Heart right ventricle (tissue), 16 donors: ENCODE measurements at regions not wholly inside any gene's neighbourhood (a gene's known extent, or its start where the extent isn't known, plus 50 kb on each side); places are given as distances from the start of the nearest gene placed in this dataset.

Experiments
- ATAC-seq, 8 donors: fragments of 200-7000 bp; cut with Tn5 transposase; one replicate each; pipeline ENCODE4 v1.9.1; 2020; ENCODE audit warnings: mild to moderate bottlenecking in 8 of 8, moderate library complexity in 8 of 8, moderate number of reproducible peaks in 1 of 8
- DNase-seq, 2 donors: peaks; one replicate each; pipeline ENCODE4 v3.0.0-alpha.2; 2020
- H3K27ac ChIP-seq, 10 donors: fragments of 200-600 bp; sonication (generic) in 2 of 10; one replicate each; pipeline versions ENCODE4 v1.5.0 to v1.8.0; 2020 to 2022; ENCODE audit warnings: mild to moderate bottlenecking in 3 of 10
- H3K27me3 ChIP-seq, 7 donors: fragments of 200-600 bp; one replicate each; pipeline ENCODE4 v1.8.0; 2021 to 2022; ENCODE audit warnings: mild to moderate bottlenecking in 2 of 7
- H3K36me3 ChIP-seq, 9 donors: fragments of 200-600 bp; sonication (generic) in 1 of 9; one replicate each; pipeline versions ENCODE4 v1.5.0 to v1.8.0; 2020 to 2022; ENCODE audit warnings: mild to moderate bottlenecking in 2 of 9
- H3K4me1 ChIP-seq, 9 donors: fragments of 200-600 bp; sonication (generic) in 1 of 9; one replicate each; pipeline versions ENCODE4 v1.5.0 to v1.8.0; 2020 to 2022; ENCODE audit warnings: mild to moderate bottlenecking in 4 of 9
- H3K4me3 ChIP-seq, 10 donors: fragments of 200-600 bp; sonication (generic) in 2 of 10; one replicate each; pipeline versions ENCODE4 v1.5.0 to v1.8.0; 2020 to 2022; ENCODE audit warnings: mild to moderate bottlenecking in 7 of 10, moderate library complexity in 2 of 10
- H3K9me3 ChIP-seq, 11 donors: fragments of 200-600 bp in 10 of 11; sonication (generic) in 2 of 11; one replicate each; pipeline versions ENCODE4 v1.5.0 to v1.8.0; 2013 to 2022; ENCODE audit warnings: mild to moderate bottlenecking in 2 of 11, control low read depth in 1 of 11, moderate library complexity in 1 of 11
- WGBS, 2 donors: extraction: QIAGEN DNeasy Blood & Tissue Kit; methylation state at CpG; one replicate each; pipeline ENCODE4 v1.1.7; 2013; ENCODE audit warnings: inconsistent platforms in 1 of 2; 5-methylcytosine and 5-hydroxymethylcytosine counted together
- intact Hi-C, 10 donors: fragments of 100-400 bp; cut with DNase I; formaldehyde crosslinking; loops; one replicate each; pipeline versions ENCODE4 v1.11.1 to v1.14.2; 2022
- TF ChIP-seq, protein P1 (sequence below), 9 donors: fragments of 200-600 bp; sonication (generic) in 2 of 9; IDR thresholded peaks; one replicate each; pipeline versions ENCODE4 v1.5.0 to v1.8.0; 2021 to 2022; ENCODE audit warnings: antibody characterized with exemption in 9 of 9, mild to moderate bottlenecking in 5 of 9, moderate library complexity in 1 of 9
- donor health status: Arrhythmogenic right ventricular cardiomyopathy.
- donor health status: ischemic (EF 13 %, LVEDD 7.1; RV severe dilation, severe dysfunction).
- donor health status: healthy with polysubstance abuse.
- donor health status: DM: no; HTN: yes; CAD: no.
- donor health status: DM: no; HTN: no; CAD: no.
- donor health status: ischemic (EF 25% LVEDD 6.9; RV normal size, moderate dysfunction).
- donor health status: ischemic (EF 25% LVEDD 5.7; RV mildly dilated, moderate dysfunction).
- donor health status: healthy.
- donor health status: DM: yes; HTN: yes; CAD: no.
- donor health status: Ischemic cardiomyopathy.
- donor health status: ischemic (EF 35%, LVEDD 5.7; RV mildly dilated, moderate dysfunction).
- donor health status: nonischemic (EF 11% LVEDD 7.7; RV severe dilation, severe dysfunction).
- donor health status: DM: yes; HTN: yes; CAD: no.
- donor health status: PGD.
- donor health status: ischemic (EF 29% LVEDD 5.4; RV normal size, mild dysfunction).
- donor health status: nonischemic (EF 23%, LVEDD 6.1; RV moderate dilation, normal function).

DNA sequence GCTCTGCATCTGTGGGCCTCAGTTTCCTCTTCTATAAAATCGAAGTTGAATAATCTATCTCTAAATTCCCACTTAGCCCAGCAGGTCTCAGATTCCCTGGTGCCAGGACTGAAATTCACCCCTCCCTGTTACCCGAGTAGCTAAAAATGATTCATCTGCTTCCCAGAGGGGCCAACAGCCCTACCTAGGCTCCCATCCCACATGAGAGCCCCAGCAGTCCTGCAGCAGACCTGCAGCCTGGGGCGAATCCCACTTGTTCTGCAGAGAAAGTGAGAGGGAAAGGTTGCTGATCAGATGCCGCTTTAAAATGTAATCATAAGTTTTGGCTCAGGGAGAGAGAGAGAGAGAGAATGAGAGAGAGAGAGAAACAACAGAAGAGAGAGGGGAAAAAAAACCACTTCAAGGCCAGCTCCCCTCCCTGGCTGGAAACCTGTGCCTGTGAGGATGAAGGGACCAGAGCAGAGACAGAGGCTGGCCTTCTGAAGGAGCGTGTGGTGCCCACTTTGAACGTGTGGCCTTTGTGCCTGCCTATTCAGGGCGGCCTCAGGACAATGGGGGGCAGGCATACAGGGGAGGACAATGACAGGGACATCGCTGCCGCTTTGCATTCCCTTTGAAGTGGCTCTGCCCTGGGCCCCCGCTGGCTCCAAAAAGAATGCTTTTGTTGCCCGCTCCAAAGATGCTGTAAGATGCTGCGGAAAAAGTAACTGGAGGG, 85.2 kb upstream of the NKD1 start:
- ATAC-seq (no peak), DNase-seq (no peak)
- H3K36me3 ChIP-seq: no peaks in the 10 kb centered on the region
- peaks cover 0 to 3% (median 0%) of the 10 kb centered on the region in 9 donors for H3K4me1 ChIP-seq
- H3K27ac ChIP-seq: no peak overlapping the region
- 49 to 56% methylated on average over 12 of the region's 12 CpGs for WGBS, 2 donors
- intact Hi-C loops: loop anchor here in 1 of 10 donors (10.0 kb wide), 1 partner anchor 58 kb away; no protein-coding TSS in a partner anchor
- H3K27me3 ChIP-seq: peaks cover 0 to 99% (median 92%) of the 10 kb centered on the region in 7 donors
- no peak overlapping the region for H3K4me3 ChIP-seq
- H3K9me3 ChIP-seq: no peaks in the 10 kb centered on the region
- TF ChIP-seq, protein P1, sequence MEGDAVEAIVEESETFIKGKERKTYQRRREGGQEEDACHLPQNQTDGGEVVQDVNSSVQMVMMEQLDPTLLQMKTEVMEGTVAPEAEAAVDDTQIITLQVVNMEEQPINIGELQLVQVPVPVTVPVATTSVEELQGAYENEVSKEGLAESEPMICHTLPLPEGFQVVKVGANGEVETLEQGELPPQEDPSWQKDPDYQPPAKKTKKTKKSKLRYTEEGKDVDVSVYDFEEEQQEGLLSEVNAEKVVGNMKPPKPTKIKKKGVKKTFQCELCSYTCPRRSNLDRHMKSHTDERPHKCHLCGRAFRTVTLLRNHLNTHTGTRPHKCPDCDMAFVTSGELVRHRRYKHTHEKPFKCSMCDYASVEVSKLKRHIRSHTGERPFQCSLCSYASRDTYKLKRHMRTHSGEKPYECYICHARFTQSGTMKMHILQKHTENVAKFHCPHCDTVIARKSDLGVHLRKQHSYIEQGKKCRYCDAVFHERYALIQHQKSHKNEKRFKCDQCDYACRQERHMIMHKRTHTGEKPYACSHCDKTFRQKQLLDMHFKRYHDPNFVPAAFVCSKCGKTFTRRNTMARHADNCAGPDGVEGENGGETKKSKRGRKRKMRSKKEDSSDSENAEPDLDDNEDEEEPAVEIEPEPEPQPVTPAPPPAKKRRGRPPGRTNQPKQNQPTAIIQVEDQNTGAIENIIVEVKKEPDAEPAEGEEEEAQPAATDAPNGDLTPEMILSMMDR (IDR thresholded peaks at IDR 0.05): no peak

DNA sequence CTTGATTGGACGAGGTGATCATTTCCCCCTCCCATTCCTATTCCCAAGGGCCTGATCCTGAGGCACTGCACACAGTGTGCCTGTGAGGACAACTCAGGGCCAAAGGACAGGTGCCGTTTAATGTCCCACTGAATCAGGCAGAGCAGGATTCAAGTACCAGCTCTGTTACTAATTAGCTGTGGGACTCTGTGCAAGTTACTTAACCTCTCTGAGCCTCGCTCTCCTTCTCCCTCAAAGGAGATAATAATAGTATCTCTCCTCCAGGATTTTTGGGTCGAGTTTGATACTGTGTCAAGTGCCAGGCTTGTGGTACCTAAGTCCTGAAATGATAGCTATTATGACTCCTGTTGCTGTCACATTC, 86.8 kb upstream of the NKD1 start:
- Histone ChIP-seq H3K27me3 (peaks cover 0 to 95% (median 93%) of the 10 kb centered on the region in 7 donors), H3K4me1 (no peaks in the 10 kb centered on the region), H3K4me3 (no peak overlapping the region), H3K27ac (no peak overlapping the region), H3K9me3 (no peaks in the 10 kb centered on the region), H3K36me3 (no peaks in the 10 kb centered on the region)
- WGBS, 2 donors: 71 to 75% methylated on average over 4 of the region's 4 CpGs
- intact Hi-C loops: loop anchor here in 1 of 10 donors (10.0 kb wide), 1 partner anchor 57 kb away; no protein-coding TSS in a partner anchor
- DNase-seq (no peak), ATAC-seq (no peak)
- TF ChIP-seq, protein P1 (IDR thresholded peaks at IDR 0.05): no peak

DNA sequence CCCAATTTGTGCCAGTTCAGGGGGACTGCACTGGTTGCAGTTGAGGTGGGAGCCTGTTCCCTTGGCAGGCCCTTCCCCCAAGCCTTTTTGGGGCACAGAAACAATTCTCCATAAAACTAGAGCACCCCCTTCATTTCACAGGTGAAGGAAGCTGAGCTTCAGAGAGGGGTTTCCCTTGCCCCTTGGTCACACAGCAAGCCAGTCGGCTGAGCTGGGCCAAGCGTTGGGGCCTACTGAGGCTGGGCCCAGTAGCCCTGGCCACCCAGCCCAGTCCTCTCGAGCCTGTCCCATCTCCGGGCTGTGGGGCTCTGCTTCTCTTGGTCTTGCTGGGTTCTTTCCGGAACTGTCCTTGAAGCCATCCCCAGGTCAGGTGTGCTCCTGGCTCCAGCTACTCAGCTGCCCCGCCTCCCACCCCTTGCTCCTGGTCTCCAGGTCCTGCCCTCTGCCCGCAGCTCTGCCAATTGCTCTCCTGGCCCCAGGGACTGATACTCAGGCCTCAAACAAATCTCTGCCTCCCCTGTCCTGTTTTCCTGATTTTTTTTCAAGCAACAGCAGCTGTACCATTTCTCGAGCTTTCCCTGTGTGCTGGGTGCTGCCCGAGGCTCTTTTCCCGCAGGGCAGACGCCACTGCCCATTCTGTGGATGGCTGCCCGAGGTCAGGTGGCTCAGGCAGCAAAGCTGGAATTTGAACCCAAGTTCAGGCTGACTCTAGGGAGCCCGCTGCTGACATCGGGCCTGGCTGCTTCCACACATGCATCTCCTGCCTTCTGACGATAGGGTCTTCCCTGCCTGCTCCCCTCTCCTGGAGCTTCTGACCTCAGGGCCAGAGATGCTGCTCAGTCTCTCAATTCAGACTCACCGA, 87.4 kb upstream of the NKD1 start:
- Histone ChIP-seq H3K36me3 (no peaks in the 10 kb centered on the region), H3K4me3 (no peak overlapping the region), H3K27ac (no peak overlapping the region), H3K27me3 (peaks cover 0 to 94% (median 92%) of the 10 kb centered on the region in 7 donors), H3K9me3 (no peaks in the 10 kb centered on the region), H3K4me1 (no peaks in the 10 kb centered on the region)
- 83 to 84% methylated on average over 16 of the region's 16 CpGs for WGBS, 2 donors
- TF ChIP-seq, protein P1 (IDR thresholded peaks at IDR 0.05): no peak
- ATAC-seq (no peak), DNase-seq (no peak)
- intact Hi-C loops: loop anchor here in 1 of 10 donors (10.0 kb wide), 1 partner anchor 56 kb away; no protein-coding TSS in a partner anchor

DNA sequence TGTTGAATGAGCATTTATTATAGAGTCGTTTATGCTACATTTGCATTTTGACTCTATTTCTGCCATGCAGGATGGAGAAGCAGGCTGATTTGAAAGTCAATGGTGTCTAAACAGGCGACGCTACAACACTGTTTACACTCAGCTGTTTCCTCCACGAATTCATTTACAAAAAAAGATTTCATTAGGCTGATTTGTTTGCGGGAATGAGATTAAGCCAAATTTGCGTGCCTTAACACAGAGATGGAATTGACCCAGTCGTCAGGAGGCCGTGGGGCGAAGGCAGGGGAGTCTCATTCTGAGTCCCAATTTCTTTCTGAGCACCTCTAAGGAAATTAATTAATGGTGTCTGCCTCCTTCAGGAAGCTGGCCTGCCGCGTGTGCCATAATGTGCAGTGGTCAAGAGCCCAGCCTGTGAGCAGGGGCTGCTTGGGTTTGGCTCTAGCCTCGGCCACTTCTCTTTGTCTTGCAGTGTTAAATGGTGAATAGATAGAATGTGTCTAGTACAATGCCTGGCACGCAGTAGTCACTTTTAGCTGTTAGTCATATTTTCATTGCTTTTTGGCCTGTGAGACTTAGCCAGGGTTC, 88.6 kb upstream of the NKD1 start:
- Histone ChIP-seq H3K27ac (no peak overlapping the region), H3K4me1 (no peaks in the 10 kb centered on the region), H3K9me3 (no peaks in the 10 kb centered on the region), H3K36me3 (no peaks in the 10 kb centered on the region), H3K4me3 (no peak overlapping the region), H3K27me3 (peaks cover 0 to 94% (median 89%) of the 10 kb centered on the region in 7 donors)
- intact Hi-C loops: loop anchor here in 1 of 10 donors (10.0 kb wide), 1 partner anchor 55 kb away; no protein-coding TSS in a partner anchor
- 44 to 50% methylated on average over 13 of the region's 13 CpGs for WGBS, 2 donors
- TF ChIP-seq, protein P1 (IDR thresholded peaks at IDR 0.05): no peak
- DNase-seq (no peak), ATAC-seq (no peak)
